ENCODE measurements at regions not wholly inside any gene's neighbourhood (a gene's known extent, or its start where the extent isn't known, plus 50 kb on each side); places are given as distances from the start of the nearest gene placed in this dataset.

GRCh38 chr2:7881063-7881462 is 800.8 kb upstream of the ID2 start:
- no peak overlapping the region for H3K27ac ChIP-seq
- H3K9ac ChIP-seq: no peak overlapping the region
- no peak overlapping the region for H2AFZ ChIP-seq (ENCODE audit: low read depth)
- no peaks in the 10 kb centered on the region for H3K36me3 ChIP-seq (ENCODE audit: insufficient read depth)
- H3K4me3 ChIP-seq (IDR thresholded peaks at IDR 0.05; ENCODE audit: insufficient read depth, low read depth, low read length): no peak overlapping the region
- no peaks in the 10 kb centered on the region for H3K27me3 ChIP-seq (ENCODE audit: insufficient read depth, low read depth)
- no peaks in the 10 kb centered on the region for H3K4me1 ChIP-seq (ENCODE audit: low read depth, poor library complexity, severe bottlenecking)
- TF ChIP-seq, protein P1, sequence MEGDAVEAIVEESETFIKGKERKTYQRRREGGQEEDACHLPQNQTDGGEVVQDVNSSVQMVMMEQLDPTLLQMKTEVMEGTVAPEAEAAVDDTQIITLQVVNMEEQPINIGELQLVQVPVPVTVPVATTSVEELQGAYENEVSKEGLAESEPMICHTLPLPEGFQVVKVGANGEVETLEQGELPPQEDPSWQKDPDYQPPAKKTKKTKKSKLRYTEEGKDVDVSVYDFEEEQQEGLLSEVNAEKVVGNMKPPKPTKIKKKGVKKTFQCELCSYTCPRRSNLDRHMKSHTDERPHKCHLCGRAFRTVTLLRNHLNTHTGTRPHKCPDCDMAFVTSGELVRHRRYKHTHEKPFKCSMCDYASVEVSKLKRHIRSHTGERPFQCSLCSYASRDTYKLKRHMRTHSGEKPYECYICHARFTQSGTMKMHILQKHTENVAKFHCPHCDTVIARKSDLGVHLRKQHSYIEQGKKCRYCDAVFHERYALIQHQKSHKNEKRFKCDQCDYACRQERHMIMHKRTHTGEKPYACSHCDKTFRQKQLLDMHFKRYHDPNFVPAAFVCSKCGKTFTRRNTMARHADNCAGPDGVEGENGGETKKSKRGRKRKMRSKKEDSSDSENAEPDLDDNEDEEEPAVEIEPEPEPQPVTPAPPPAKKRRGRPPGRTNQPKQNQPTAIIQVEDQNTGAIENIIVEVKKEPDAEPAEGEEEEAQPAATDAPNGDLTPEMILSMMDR (conservative IDR thresholded peaks at IDR 0.05; ENCODE audit: low read depth, low read length): no peak
- H3K79me2 ChIP-seq (ENCODE audit: insufficient read depth, low read depth): no peaks in the 10 kb centered on the region
- no peaks in the 10 kb centered on the region for H4K20me1 ChIP-seq (ENCODE audit: insufficient read depth)
- H3K4me2 ChIP-seq: no peak overlapping the region

- Histone ChIP-seq H3K79me2 (ENCODE audit: insufficient read depth, low read depth) (no peaks in the 10 kb centered on the region), H3K9ac (no peak overlapping the region), H3K36me3 (ENCODE audit: insufficient read depth) (no peaks in the 10 kb centered on the region), H3K27me3 (ENCODE audit: insufficient read depth, low read depth) (no peaks in the 10 kb centered on the region), H4K20me1 (ENCODE audit: insufficient read depth) (no peaks in the 10 kb centered on the region), H3K27ac (no peak overlapping the region), H3K4me2 (no peak overlapping the region), H3K4me1 (ENCODE audit: low read depth, poor library complexity, severe bottlenecking) (no peaks in the 10 kb centered on the region), H2AFZ (ENCODE audit: low read depth) (no peak overlapping the region), H3K4me3 (IDR thresholded peaks at IDR 0.05; ENCODE audit: insufficient read depth, low read depth, low read length) (no peak overlapping the region)
- TF ChIP-seq, protein P1 (conservative IDR thresholded peaks at IDR 0.05; ENCODE audit: low read depth, low read length): no peak
These were observed 800.4 kb upstream of the ID2 start for GRCh38 chr2:7881466-7881865.

DNA sequence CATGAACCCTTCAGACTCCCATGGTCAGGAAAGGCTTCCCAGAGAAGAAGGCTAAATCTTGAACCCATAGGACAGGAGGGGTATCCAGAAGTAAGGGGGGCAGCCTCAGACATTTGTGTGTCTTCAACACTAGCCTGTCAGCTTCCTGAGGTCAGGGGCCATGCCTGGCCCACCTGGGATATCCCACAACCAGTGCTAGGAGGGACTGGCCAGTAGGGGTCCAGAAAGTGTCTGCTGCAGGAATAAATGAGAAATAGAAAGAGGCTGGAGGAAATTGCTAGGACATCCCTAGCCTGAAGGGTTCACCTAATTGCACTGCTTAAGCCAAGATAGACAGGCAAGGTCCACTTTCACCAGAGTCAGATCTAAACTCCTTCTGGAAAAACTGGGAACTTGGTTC is 799.6 kb upstream of the ID2 start:
- Histone ChIP-seq H2AFZ (ENCODE audit: low read depth) (no peak overlapping the region), H4K20me1 (ENCODE audit: insufficient read depth) (no peaks in the 10 kb centered on the region), H3K27me3 (ENCODE audit: insufficient read depth, low read depth) (no peaks in the 10 kb centered on the region), H3K4me3 (IDR thresholded peaks at IDR 0.05; ENCODE audit: insufficient read depth, low read depth, low read length) (no peak overlapping the region), H3K9ac (no peak overlapping the region), H3K4me2 (no peak overlapping the region), H3K36me3 (ENCODE audit: insufficient read depth) (no peaks in the 10 kb centered on the region), H3K4me1 (ENCODE audit: low read depth, poor library complexity, severe bottlenecking) (no peaks in the 10 kb centered on the region), H3K27ac (no peak overlapping the region), H3K79me2 (ENCODE audit: insufficient read depth, low read depth) (no peaks in the 10 kb centered on the region)
- TF ChIP-seq, protein P1 (conservative IDR thresholded peaks at IDR 0.05; ENCODE audit: low read depth, low read length): no peak

GRCh38 chr2:7884338-7884737 is 797.5 kb upstream of the ID2 start:
- Histone ChIP-seq H3K4me1 (ENCODE audit: low read depth, poor library complexity, severe bottlenecking) (no peaks in the 10 kb centered on the region), H3K4me3 (IDR thresholded peaks at IDR 0.05; ENCODE audit: insufficient read depth, low read depth, low read length) (no peak overlapping the region), H3K36me3 (ENCODE audit: insufficient read depth) (no peaks in the 10 kb centered on the region), H3K9ac (no peak overlapping the region), H3K27me3 (ENCODE audit: insufficient read depth, low read depth) (no peaks in the 10 kb centered on the region), H3K4me2 (no peak overlapping the region), H3K27ac (no peak overlapping the region), H3K79me2 (ENCODE audit: insufficient read depth, low read depth) (no peaks in the 10 kb centered on the region), H4K20me1 (ENCODE audit: insufficient read depth) (no peaks in the 10 kb centered on the region), H2AFZ (ENCODE audit: low read depth) (no peak overlapping the region)
- TF ChIP-seq, protein P1 (conservative IDR thresholded peaks at IDR 0.05; ENCODE audit: low read depth, low read length): no peak

All from KMS-11 (cell line).